HCT116 (cell line): ENCODE measurements at regions not wholly inside any gene's neighbourhood (a gene's known extent, or its start where the extent isn't known, plus 50 kb on each side); places are given as distances from the start of the nearest gene placed in this dataset.

ENCODE experiments used
- CEBPB ChIP-seq: IDR thresholded peaks from 2 replicates; pipeline ENCODE4 v1.6.1; 2012; ENCODE audit warnings: low read depth
- EZH2 ChIP-seq: fragments of 200-600 bp; sonication (generic); IDR thresholded peaks from 2 replicates; pipeline ENCODE4 v1.6.1; 2017; ENCODE audit warnings: antibody characterized with exemption, mixed run types
- EZH2phosphoT487 ChIP-seq: fragments of 200-600 bp; IDR thresholded peaks from 2 replicates; pipeline ENCODE4 v1.6.1; 2018; ENCODE audit warnings: antibody characterized with exemption, borderline replicate concordance
- POLR2A ChIP-seq: IDR thresholded peaks from 2 replicates; pipeline ENCODE4 v1.7.0; 2011; ENCODE audit warnings: borderline replicate concordance; ENCODE audit not compliant: insufficient read depth, insufficient read length; ENCODE audit errors: extremely low read depth
- REST ChIP-seq: IDR thresholded peaks from 2 replicates; pipeline ENCODE4 v1.6.1; 2012; ENCODE audit warnings: low read depth
- SP1 ChIP-seq: IDR thresholded peaks from 2 replicates; pipeline ENCODE4 v1.6.1; 2012; ENCODE audit warnings: low read depth
- SRF ChIP-seq: IDR thresholded peaks from 2 replicates; pipeline ENCODE4 v1.6.1; 2012; ENCODE audit warnings: low read depth
- TCF7L2 ChIP-seq: IDR thresholded peaks from 2 replicates; pipeline ENCODE4 v1.7.0; 2011; ENCODE audit warnings: borderline replicate concordance, inconsistent platforms; ENCODE audit not compliant: insufficient read depth, insufficient read length; ENCODE audit errors: extremely low read depth
- YY1 ChIP-seq: IDR thresholded peaks from 2 replicates; pipeline ENCODE4 v1.6.1; 2011; ENCODE audit warnings: low read length, low read depth, moderate library complexity, mild to moderate bottlenecking; ENCODE audit not compliant: insufficient replicate concordance; ENCODE audit errors: extremely low read depth
- ZFX ChIP-seq: fragments of 450-650 bp; IDR thresholded peaks from 2 replicates; pipeline ENCODE4 v1.6.1; 2017
- ZNF274 ChIP-seq: fragments of 200-500 bp; sonication (Bioruptor generic); IDR thresholded peaks from 2 replicates; pipeline ENCODE4 v1.6.1; 2014; ENCODE audit warnings: mild to moderate bottlenecking, low read depth, low read length, inconsistent platforms
- TF ChIP-seq, protein P1 (sequence below), 3 experiments: fragments of 200-600 bp in 1 of 3; sonication (generic) in 1 of 3; IDR thresholded peaks in 2 of 3; conservative IDR thresholded peaks in 1 of 3; 2 replicates each; pipeline ENCODE4 v1.5.1; 2012 to 2017; ENCODE audit warnings: low read depth in 2 of 3, low read length in 2 of 3, antibody characterized with exemption in 1 of 3, borderline replicate concordance in 1 of 3, control low read depth in 1 of 3, mild to moderate bottlenecking in 1 of 3, mixed read lengths in 1 of 3, mixed run types in 1 of 3, moderate library complexity in 1 of 3; ENCODE audit not compliant: insufficient read depth in 1 of 3
- TF ChIP-seq, protein P2 (sequence below): IDR thresholded peaks from 2 replicates; pipeline ENCODE4 v1.6.1; 2012

GRCh38 chr15:94972314-94972713 lies 741.0 kb downstream of the MCTP2 start:
- TF ChIP-seq SP1 (no peak), POLR2A (no peak), YY1 (no peak), ZNF274 (no peak), EZH2phosphoT487 (no peak), TCF7L2 (no peak), EZH2 (no peak), ZFX (no peak), CEBPB (no peak), REST (no peak), SRF (no peak)
- TF ChIP-seq, protein P1, sequence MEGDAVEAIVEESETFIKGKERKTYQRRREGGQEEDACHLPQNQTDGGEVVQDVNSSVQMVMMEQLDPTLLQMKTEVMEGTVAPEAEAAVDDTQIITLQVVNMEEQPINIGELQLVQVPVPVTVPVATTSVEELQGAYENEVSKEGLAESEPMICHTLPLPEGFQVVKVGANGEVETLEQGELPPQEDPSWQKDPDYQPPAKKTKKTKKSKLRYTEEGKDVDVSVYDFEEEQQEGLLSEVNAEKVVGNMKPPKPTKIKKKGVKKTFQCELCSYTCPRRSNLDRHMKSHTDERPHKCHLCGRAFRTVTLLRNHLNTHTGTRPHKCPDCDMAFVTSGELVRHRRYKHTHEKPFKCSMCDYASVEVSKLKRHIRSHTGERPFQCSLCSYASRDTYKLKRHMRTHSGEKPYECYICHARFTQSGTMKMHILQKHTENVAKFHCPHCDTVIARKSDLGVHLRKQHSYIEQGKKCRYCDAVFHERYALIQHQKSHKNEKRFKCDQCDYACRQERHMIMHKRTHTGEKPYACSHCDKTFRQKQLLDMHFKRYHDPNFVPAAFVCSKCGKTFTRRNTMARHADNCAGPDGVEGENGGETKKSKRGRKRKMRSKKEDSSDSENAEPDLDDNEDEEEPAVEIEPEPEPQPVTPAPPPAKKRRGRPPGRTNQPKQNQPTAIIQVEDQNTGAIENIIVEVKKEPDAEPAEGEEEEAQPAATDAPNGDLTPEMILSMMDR (IDR thresholded peaks at IDR 0.05 in 2 of 3, conservative IDR thresholded peaks at IDR 0.05 in 1 of 3; ENCODE audit: borderline replicate concordance in 1 of 3, insufficient read depth in 1 of 3, low read depth in 2 of 3, low read length in 2 of 3) = no peak
- TF ChIP-seq, protein P2, sequence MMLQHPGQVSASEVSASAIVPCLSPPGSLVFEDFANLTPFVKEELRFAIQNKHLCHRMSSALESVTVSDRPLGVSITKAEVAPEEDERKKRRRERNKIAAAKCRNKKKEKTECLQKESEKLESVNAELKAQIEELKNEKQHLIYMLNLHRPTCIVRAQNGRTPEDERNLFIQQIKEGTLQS = no peak
